IMR-90 (cell line): ENCODE measurements at regions not wholly inside any gene's neighbourhood (a gene's known extent, or its start where the extent isn't known, plus 50 kb on each side); places are given as distances from the start of the nearest gene placed in this dataset.

Experiments
- ATAC-seq: fragments of 200-7000 bp; cut with Tn5 transposase; 2 replicates; pipeline ENCODE4 v1.9.1; 2020; ENCODE audit warnings: low read depth, mild to moderate bottlenecking, moderate library complexity
- BruUV-seq: library from RNA; stranded (reverse); fragments of 400-500 nt; replicated peaks from 2 replicates; lab custom pipeline; 2021; lab: Mats Ljungman, UMichigan
- CTCF ChIA-PET: fragments of 300-600 bp; formaldehyde crosslinking; extraction: SDS; loops from one replicate; lab custom pipeline; 2021; ENCODE audit warnings: antibody characterized with exemption; lab: Yijun Ruan, JAX
- POLR2A ChIA-PET: fragments of 300-600 bp; sonication (Branson Sonifier 250); formaldehyde crosslinking; loops from one replicate; lab custom pipeline; 2022; ENCODE audit warnings: antibody characterized with exemption; ENCODE audit not compliant: unreplicated experiment; lab: Charles Lee
- DNase-seq: peaks from one replicate; pipeline ENCODE4 v3.0.0; 2013
- H2AFZ ChIP-seq: replicated peaks from 2 replicates; pipeline ENCODE3; 2013; ENCODE audit warnings: low read length, mild to moderate bottlenecking; ENCODE audit not compliant: poor library complexity
- H2AK5ac ChIP-seq: 2 replicates; pipeline ENCODE4 v1.6.1; 2013; ENCODE audit warnings: low read depth, low read length, inconsistent platforms
- H2AK9ac ChIP-seq: replicated peaks from 2 replicates; pipeline ENCODE3; 2013; ENCODE audit warnings: mild to moderate bottlenecking, low read depth, low read length, moderate library complexity; ENCODE audit not compliant: poor library complexity
- H2BK120ac ChIP-seq: 2 replicates; pipeline ENCODE4 v1.6.1; 2013; ENCODE audit warnings: low read depth, low read length, inconsistent platforms
- H2BK15ac ChIP-seq: 3 replicates; pipeline ENCODE4 v1.6.1; 2013; ENCODE audit warnings: low read depth, low read length, inconsistent platforms
- H2BK20ac ChIP-seq: 2 replicates; pipeline ENCODE4 v1.6.1; 2013; ENCODE audit warnings: low read depth, mild to moderate bottlenecking, inconsistent platforms, low read length, moderate library complexity
- H2BK5ac ChIP-seq: 2 replicates; pipeline ENCODE4 v1.6.1; 2013; ENCODE audit warnings: mild to moderate bottlenecking, low read depth, low read length, inconsistent platforms; ENCODE audit not compliant: poor library complexity, severe bottlenecking
- H3K14ac ChIP-seq: replicated peaks from 2 replicates; pipeline ENCODE4 v1.6.1; 2013; ENCODE audit warnings: low read depth, low read length, inconsistent platforms
- H3K18ac ChIP-seq: 2 replicates; pipeline ENCODE4 v1.6.1; 2013; ENCODE audit warnings: low read depth, low read length, control low read depth
- H3K23ac ChIP-seq: 2 replicates; pipeline ENCODE4 v1.6.1; 2013; ENCODE audit warnings: low read depth, low read length, inconsistent platforms
- H3K27ac ChIP-seq: 2 replicates; pipeline ENCODE4 v1.5.1; 2013; ENCODE audit warnings: mild to moderate bottlenecking, control low read depth, low read length; ENCODE audit not compliant: insufficient read depth
- H3K27me3 ChIP-seq: 2 replicates; pipeline ENCODE4 v1.6.1; 2013; ENCODE audit warnings: low read length; ENCODE audit not compliant: control insufficient read depth, insufficient read depth
- H3K36me3 ChIP-seq: 2 replicates; pipeline ENCODE4 v1.6.1; 2013; ENCODE audit warnings: low read length, mixed read lengths; ENCODE audit not compliant: control insufficient read depth, insufficient read depth
- H3K4ac ChIP-seq: 2 replicates; pipeline ENCODE4 v1.6.1; 2013; ENCODE audit warnings: low read depth, low read length, inconsistent platforms
- H3K4me1 ChIP-seq: 2 replicates; pipeline ENCODE4 v1.6.1; 2013; ENCODE audit warnings: low read length, mixed read lengths; ENCODE audit not compliant: control insufficient read depth, insufficient read depth
- H3K4me2 ChIP-seq: 2 replicates; pipeline ENCODE4 v1.6.1; 2013; ENCODE audit warnings: low read depth, mild to moderate bottlenecking, control low read depth, low read length, moderate library complexity
- H3K4me3 ChIP-seq: 2 replicates; pipeline ENCODE4 v1.5.1; 2013; ENCODE audit warnings: low read depth, mild to moderate bottlenecking, control low read depth, low read length, moderate library complexity; ENCODE audit not compliant: insufficient read depth
- H3K56ac ChIP-seq: 2 replicates; pipeline ENCODE4 v1.6.1; 2013; ENCODE audit warnings: low read length, inconsistent platforms; ENCODE audit not compliant: insufficient read depth; ENCODE audit errors: extremely low read depth
- H3K79me1 ChIP-seq, 2 experiments: 2 replicates each; pipeline ENCODE4 v1.6.1; 2013; ENCODE audit warnings: low read length in 2 of 2, inconsistent platforms in 1 of 2, low read depth in 1 of 2
- H3K9ac ChIP-seq: 2 replicates; pipeline ENCODE4 v1.6.1; 2013; ENCODE audit warnings: low read depth, low read length, control low read depth
- H3K9me1 ChIP-seq: 2 replicates; pipeline ENCODE4 v1.6.1; 2013; ENCODE audit warnings: low read length, inconsistent platforms; ENCODE audit not compliant: insufficient read depth
- H3K9me3 ChIP-seq: 2 replicates; pipeline ENCODE4 v1.6.1; 2013; ENCODE audit warnings: low read length; ENCODE audit not compliant: control insufficient read depth, insufficient read depth
- H4K20me1 ChIP-seq: 2 replicates; pipeline ENCODE4 v1.6.1; 2013; ENCODE audit warnings: low read length, inconsistent platforms; ENCODE audit not compliant: insufficient read depth
- H4K5ac ChIP-seq: 2 replicates; pipeline ENCODE4 v1.6.1; 2013; ENCODE audit warnings: mild to moderate bottlenecking, low read depth, low read length, control low read depth
- H4K8ac ChIP-seq, 2 experiments: 2 replicates each; pipeline ENCODE4 v1.6.1; 2013; ENCODE audit warnings: low read depth in 2 of 2, low read length in 2 of 2, control low read depth in 1 of 2, inconsistent platforms in 1 of 2
- H4K91ac ChIP-seq: 2 replicates; pipeline ENCODE4 v1.6.1; 2013; ENCODE audit warnings: low read depth, low read length, inconsistent platforms; ENCODE audit not compliant: insufficient read depth
- BHLHE40 ChIP-seq: fragments of 150-350 bp; IDR thresholded peaks from 2 replicates; pipeline ENCODE4 v1.6.1; 2016; ENCODE audit warnings: mild to moderate bottlenecking, low read depth, low read length
- FOS ChIP-seq: fragments of 150-350 bp; IDR thresholded peaks from 2 replicates; pipeline ENCODE4 v1.6.1; 2016; ENCODE audit warnings: low read depth, low read length
- POLR2A ChIP-seq: IDR thresholded peaks from 2 replicates; pipeline ENCODE4 v1.6.1; 2012; ENCODE audit warnings: mild to moderate bottlenecking, low read depth, low read length
- WGBS, 2 experiments: methylation state at CpG; one replicate each; pipeline versions ENCODE4 v1.1.5 to v1.1.7; 2013; ENCODE audit warnings: missing lambda C conversion rate in 2 of 2; ENCODE audit not compliant: insufficient read length in 1 of 2; ENCODE audit errors: extremely low coverage in 2 of 2; 5-methylcytosine and 5-hydroxymethylcytosine counted together
- dilution Hi-C: fragments of 300-500 bp; cut with HindIII; formaldehyde crosslinking; loops from one replicate; pipeline ENCODE4 v1.14.3; 2018; ENCODE audit warnings: low sequenced_read_pairs; ENCODE audit not compliant: unreplicated experiment
- in situ Hi-C: fragments of 300-500 bp; cut with MboI; formaldehyde crosslinking; loops from 3 replicates; pipeline ENCODE4 v1.14.3; 2019; ENCODE audit warnings: low sequenced_read_pairs, inconsistent platforms, mixed read lengths
- intact Hi-C: fragments of 100-400 bp; cut with micrococcal nuclease; formaldehyde crosslinking; loops from 2 replicates; pipeline ENCODE4 v1.10.0; 2022
- TF ChIP-seq, protein P1 (sequence below): fragments of 150-350 bp; IDR thresholded peaks from 2 replicates; pipeline ENCODE4 v1.6.1; 2016; ENCODE audit warnings: low read depth, mild to moderate bottlenecking, low read length, moderate library complexity, borderline replicate concordance
- TF ChIP-seq, protein P2 (sequence below): fragments of 150-350 bp; IDR thresholded peaks from 2 replicates; pipeline ENCODE4 v1.6.1; 2017; ENCODE audit warnings: mild to moderate bottlenecking, antibody characterized with exemption, low read length, low read depth

DNA sequence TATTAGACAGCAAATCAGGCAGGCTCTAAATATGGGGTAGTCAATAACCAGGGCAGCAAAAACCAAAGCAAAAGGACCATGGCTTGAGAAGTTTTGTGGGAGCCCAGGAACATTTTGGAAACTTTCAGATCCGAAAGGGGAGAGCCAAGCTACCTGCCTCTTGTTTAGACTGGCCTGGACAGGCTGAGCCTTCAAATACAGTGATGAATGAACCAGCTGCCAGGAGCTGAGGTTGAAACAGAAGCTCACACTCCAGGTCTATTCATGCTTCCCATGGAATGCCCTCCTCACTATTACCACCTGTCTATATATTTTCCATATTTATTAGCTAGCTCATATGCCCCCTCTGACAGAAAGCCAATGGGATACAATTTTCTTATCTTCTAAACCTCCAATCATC lies 150.8 kb upstream of the SLC44A1 start:
- Histone ChIP-seq H3K36me3 (no peaks in the 10 kb centered on the region), H3K23ac (no peak overlapping the region), H2BK120ac (no peak overlapping the region), H4K8ac (no peak overlapping the region), H3K4me2 (no peak overlapping the region), H2BK5ac (no peak overlapping the region), H3K4me3 (no peak overlapping the region), H3K79me1 (no peaks in the 10 kb centered on the region), H3K4me1 (no peaks in the 10 kb centered on the region), H2BK20ac (no peak overlapping the region), H3K27me3 (no peaks in the 10 kb centered on the region), H4K5ac (no peak overlapping the region), H2AK9ac (no peak overlapping the region), H3K14ac (no peak overlapping the region), H3K27ac (no peak overlapping the region), H2AFZ (no peak overlapping the region), H3K4ac (no peak overlapping the region), H2BK15ac (no peak overlapping the region), H4K20me1 (no peaks in the 10 kb centered on the region), H3K9ac (no peak overlapping the region), H3K9me1 (no peaks in the 10 kb centered on the region), H3K56ac (no peak overlapping the region), H3K9me3 (peaks cover 2% of the 10 kb centered on the region; the same call in 1 of the 2 replicates), H4K91ac (no peak overlapping the region), H3K18ac (no peak overlapping the region), H2AK5ac (no peak overlapping the region)
- DNase-seq: no peak
- in situ Hi-C loops (no loop called here), dilution Hi-C loops (no loop called here), intact Hi-C loops (no loop called here)
- CTCF ChIA-PET: no interaction called here
- TF ChIP-seq FOS (no peak), BHLHE40 (no peak), POLR2A (no peak)
- TF ChIP-seq, protein P1, sequence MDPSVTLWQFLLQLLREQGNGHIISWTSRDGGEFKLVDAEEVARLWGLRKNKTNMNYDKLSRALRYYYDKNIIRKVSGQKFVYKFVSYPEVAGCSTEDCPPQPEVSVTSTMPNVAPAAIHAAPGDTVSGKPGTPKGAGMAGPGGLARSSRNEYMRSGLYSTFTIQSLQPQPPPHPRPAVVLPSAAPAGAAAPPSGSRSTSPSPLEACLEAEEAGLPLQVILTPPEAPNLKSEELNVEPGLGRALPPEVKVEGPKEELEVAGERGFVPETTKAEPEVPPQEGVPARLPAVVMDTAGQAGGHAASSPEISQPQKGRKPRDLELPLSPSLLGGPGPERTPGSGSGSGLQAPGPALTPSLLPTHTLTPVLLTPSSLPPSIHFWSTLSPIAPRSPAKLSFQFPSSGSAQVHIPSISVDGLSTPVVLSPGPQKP: no peak
- TF ChIP-seq, protein P2, sequence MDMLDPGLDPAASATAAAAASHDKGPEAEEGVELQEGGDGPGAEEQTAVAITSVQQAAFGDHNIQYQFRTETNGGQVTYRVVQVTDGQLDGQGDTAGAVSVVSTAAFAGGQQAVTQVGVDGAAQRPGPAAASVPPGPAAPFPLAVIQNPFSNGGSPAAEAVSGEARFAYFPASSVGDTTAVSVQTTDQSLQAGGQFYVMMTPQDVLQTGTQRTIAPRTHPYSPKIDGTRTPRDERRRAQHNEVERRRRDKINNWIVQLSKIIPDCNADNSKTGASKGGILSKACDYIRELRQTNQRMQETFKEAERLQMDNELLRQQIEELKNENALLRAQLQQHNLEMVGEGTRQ: no peak
- BruUV-seq: no TSS peak
- POLR2A ChIA-PET: interaction anchor here (0.7 kb wide), 1 partner anchor 328 kb away, joined by 4 read pairs; no protein-coding TSS in a partner anchor
- WGBS, 2 experiments: 40% methylated on average over 1 of the region's 1 CpG; no CpG with 5 or more reads in 1 of the 2 experiments
- no peak for ATAC-seq
